Motor neuron (in vitro differentiated cells): ENCODE measurements at regions not wholly inside any gene's neighbourhood (a gene's known extent, or its start where the extent isn't known, plus 50 kb on each side); places are given as distances from the start of the nearest gene placed in this dataset.

Experiments used
- ATAC-seq, 8 experiments: fragments of 200-7000 bp; cut with Tn5 transposase; replicated peaks in 6 of 8; 2 replicates each; pipeline ENCODE4 v1.8.0; 2021; ENCODE audit warnings: mild to moderate bottlenecking in 8 of 8, moderate library complexity in 8 of 8
- H3K27ac ChIP-seq, 2 donors: fragments of 250-450 bp; sonication (Bioruptor Pico); 2 replicates each; pipeline ENCODE4 v1.9.0; 2021; ENCODE audit warnings: antibody characterized with exemption in 2 of 2, mild to moderate bottlenecking in 2 of 2, moderate library complexity in 1 of 2
- H3K4me1 ChIP-seq, 2 donors: fragments of 250-450 bp; sonication (Bioruptor Pico); replicated peaks in 1 of 2; 2 replicates each; pipeline ENCODE4 v1.6.1; 2021; ENCODE audit warnings: antibody characterized with exemption in 2 of 2, mild to moderate bottlenecking in 2 of 2, moderate library complexity in 1 of 2
- H3K4me3 ChIP-seq, 5 donors: fragments of 250-450 bp; sonication (Bioruptor Pico); 2 replicates each; pipeline ENCODE4 v1.9.0; 2021; ENCODE audit warnings: antibody characterized with exemption in 5 of 5, mild to moderate bottlenecking in 5 of 5, moderate library complexity in 4 of 5
- WGBS, 10 experiments: fragments of 450-650 bp; shearing (Covaris generic); methylation state at CpG; one replicate each; pipeline ENCODE4 v1.0.0; 2022; 5-methylcytosine and 5-hydroxymethylcytosine counted together
- in situ Hi-C, 9 experiments: fragments of 400-800 bp; cut with MboI; loops; one replicate each; pipeline ENCODE4 v1.15.0; 2021; ENCODE audit warnings: low sequenced_read_pairs in 9 of 9, low pct_unique_long_range_greater_than_20kb in 2 of 9; ENCODE audit not compliant: unreplicated experiment in 9 of 9

DNA sequence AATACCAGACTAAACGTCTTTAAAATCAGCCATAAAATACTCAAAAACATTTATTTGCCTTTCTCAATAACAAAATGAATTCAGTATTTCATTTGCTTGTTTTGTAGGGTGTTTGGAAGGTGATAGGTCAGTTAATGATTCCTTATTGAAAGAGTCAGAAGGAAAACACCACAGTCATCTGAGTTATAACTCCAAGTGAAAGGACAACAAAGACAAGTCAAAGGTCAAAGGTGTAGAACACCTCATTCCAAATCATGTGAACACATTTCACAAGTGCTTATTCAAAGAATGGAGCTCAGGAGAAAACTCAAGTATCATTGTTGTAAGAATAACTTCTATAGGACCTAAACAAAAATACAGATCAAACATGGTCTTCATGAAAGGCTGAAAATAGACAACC lies 318.6 kb upstream of the PHF14 start:
- in situ Hi-C loops = no loop called here
- Histone ChIP-seq H3K4me1 (no peaks in the 10 kb centered on the region), H3K4me3 (no peak overlapping the region), H3K27ac (no peak overlapping the region)
- no peak for ATAC-seq
- WGBS, 10 experiments = 0 to 100% (median 67%) methylated on average over 1 of the region's 1 CpG; no CpG with 5 or more reads in 3 of the 10 experiments

DNA sequence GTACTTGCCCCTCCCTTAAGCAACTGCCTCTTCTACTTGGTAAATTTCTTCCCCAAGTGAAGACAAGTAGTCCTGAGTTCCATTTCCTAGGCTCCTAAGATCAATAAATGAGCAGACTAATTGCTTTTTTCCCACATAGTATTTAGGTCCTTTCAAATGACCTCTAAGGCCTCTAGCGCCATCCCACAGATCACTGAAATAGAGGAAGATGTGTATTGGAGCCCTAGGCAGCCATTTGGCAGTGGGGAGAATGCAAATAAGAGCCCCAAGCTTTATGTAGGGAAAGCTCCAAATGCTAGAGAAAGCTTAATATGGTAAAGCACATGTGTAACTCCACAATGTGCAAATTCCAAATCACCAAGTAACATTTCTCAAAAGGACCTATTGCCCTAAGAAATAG lies 316.5 kb upstream of the PHF14 start:
- in situ Hi-C loops = no loop called here
- ATAC-seq = no peak
- H3K27ac ChIP-seq = no peak overlapping the region
- 0 to 88% (median 83%) methylated on average over 1 of the region's 1 CpG; no CpG with 5 or more reads in 5 of the 10 experiments for WGBS, 10 experiments
- H3K4me1 ChIP-seq = no peaks in the 10 kb centered on the region
- H3K4me3 ChIP-seq = no peak overlapping the region

DNA sequence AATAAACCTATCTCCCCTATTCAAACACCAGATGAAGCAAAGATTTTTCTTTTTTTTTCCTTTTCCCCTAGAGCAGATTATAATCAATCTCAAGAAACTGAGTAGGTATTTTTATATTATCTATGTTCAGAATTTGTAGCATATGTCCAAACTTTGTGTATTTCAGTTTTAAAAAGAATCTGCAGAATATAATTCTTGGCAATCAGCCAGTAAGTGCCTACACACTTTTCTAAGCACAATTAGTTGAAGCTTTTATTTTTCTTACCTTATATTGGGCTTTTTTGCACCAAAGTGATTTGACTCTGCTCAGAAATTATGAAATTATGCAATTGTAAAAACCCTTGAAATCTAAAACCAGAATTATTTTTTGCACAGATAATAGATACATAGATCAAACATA lies 315.8 kb upstream of the PHF14 start:
- Histone ChIP-seq H3K4me3 (no peak overlapping the region), H3K4me1 (no peaks in the 10 kb centered on the region), H3K27ac (no peak overlapping the region)
- in situ Hi-C loops = no loop called here
- no peak for ATAC-seq

GRCh38 chr7:10662491-10662890 lies 311.2 kb upstream of the PHF14 start:
- 0 to 86% (median 6%) methylated on average over 1 of the region's 1 CpG; no CpG with 5 or more reads in 6 of the 10 experiments for WGBS, 10 experiments
- no peak overlapping the region for H3K27ac ChIP-seq
- no peaks in the 10 kb centered on the region for H3K4me1 ChIP-seq
- in situ Hi-C loops = no loop called here
- H3K4me3 ChIP-seq = no peak overlapping the region
- ATAC-seq = no peak

DNA sequence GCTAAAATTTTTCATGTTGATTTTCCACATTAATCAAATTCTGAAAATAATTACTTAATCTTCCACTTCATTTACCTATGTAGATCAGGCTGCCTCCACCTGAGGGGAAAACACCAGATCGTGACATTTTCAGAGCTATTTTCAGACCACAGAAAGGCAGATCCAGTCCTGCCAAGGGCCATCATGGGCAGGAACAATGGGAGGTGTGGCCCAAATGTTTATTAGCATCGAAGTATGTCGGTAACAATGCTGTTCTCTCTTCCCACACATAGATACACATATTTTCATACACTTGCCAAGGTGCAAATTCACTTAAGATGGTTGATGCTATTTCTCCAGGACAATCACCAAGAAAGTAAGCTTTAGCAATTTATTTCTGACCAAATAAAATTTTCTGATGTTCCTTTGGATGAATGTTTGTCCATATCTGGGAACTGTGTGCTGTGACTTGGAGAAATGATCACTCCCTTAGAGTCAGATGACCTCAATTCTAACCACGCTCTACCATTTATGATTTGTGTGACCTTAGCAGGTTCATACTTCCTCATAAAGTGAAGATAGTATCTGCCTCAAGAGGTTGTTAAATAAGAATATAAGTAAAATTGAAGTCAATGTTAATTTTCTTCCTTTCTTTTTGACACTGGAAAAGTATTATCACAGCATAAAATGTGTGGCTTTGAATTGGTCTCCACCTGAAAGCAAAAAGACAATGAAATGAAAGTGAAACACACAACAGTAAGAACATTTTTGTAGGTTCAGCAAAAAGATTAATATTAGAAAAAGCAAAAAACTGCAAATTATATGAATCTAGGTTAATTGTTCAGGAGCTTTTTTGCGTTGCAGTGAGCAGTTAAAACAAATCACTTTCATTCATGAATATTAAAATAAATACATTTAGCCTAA lies 310.4 kb upstream of the PHF14 start:
- Histone ChIP-seq H3K4me1 (no peaks in the 10 kb centered on the region), H3K27ac (no peak overlapping the region), H3K4me3 (no peak overlapping the region)
- in situ Hi-C loops = no loop called here
- 5 to 91% (median 79%) methylated on average over 1 to 5 of the region's 5 CpGs for WGBS, 10 experiments
- ATAC-seq = peak in 1 of 8 experiments; percentile 19

DNA sequence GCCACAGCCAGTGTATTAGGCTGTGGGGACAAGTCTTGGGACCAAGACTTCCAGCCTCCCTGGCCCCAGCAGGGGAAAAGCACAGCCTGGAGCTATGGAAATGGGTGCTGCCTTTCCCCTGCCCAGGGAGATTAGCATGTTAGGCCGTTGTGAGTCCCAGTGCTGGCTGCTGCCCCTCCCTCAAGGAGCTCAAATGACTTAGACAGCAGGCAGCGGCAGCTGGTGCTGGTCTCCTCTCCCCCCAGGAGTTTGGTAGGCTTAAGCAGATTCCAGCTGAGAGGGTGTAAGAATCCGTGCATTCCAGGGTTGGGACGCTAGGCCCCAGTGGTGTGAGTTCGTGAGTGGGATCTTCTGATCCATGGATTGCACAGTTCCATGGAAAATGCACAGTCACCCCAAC lies 301.5 kb upstream of the PHF14 start:
- H3K4me3 ChIP-seq = no peak overlapping the region
- ATAC-seq = no peak
- in situ Hi-C loops = no loop called here
- no peak overlapping the region for H3K27ac ChIP-seq
- H3K4me1 ChIP-seq = no peaks in the 10 kb centered on the region
- 0 to 100% (median 67%) methylated on average over 1 to 3 of the region's 5 CpGs; no CpG with 5 or more reads in 5 of the 10 experiments for WGBS, 10 experiments

GRCh38 chr7:10677211-10677610 lies 296.5 kb upstream of the PHF14 start:
- in situ Hi-C loops = no loop called here
- no peaks in the 10 kb centered on the region for H3K4me1 ChIP-seq
- no peak overlapping the region for H3K27ac ChIP-seq
- no peak overlapping the region for H3K4me3 ChIP-seq
- ATAC-seq = no peak
- 0 to 100% (median 43%) methylated on average over 1 to 2 of the region's 2 CpGs; no CpG with 5 or more reads in 5 of the 10 experiments for WGBS, 10 experiments

DNA sequence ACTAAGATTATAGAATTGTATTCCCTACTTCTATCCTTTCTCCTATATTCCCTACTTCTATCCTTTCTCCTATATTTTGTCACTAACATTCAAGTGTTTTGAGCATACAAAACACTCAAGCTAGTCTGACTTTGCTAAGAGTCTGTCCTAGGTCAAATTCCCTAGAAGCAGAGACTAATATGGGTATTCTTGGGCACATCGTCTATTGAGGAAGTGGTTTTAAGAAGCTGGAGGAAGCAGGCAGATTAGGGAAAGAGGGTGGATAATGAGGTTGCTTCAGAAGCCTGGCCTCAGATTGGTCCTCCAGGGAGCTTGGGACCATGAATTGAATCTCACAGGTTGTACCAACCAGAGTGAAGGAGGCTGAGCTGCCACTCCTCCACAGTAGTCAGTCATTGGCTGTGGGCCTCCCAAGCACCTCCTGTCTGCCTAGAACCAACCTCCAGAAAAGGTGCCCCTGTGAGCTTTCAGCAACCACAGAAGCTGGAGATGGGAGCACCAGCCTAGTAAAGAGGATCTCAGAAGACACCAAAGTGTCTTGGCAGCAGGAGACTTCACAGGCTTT lies 295.9 kb upstream of the PHF14 start:
- Histone ChIP-seq H3K4me3 (no peak overlapping the region), H3K4me1 (no peaks in the 10 kb centered on the region), H3K27ac (no peak overlapping the region)
- no peak for ATAC-seq
- in situ Hi-C loops = no loop called here
- 0 to 100% (median 83%) methylated on average over 1 of the region's 1 CpG; no CpG with 5 or more reads in 5 of the 10 experiments for WGBS, 10 experiments

GRCh38 chr7:10684606-10685005 lies 289.1 kb upstream of the PHF14 start:
- H3K4me3 ChIP-seq = no peak overlapping the region
- no peaks in the 10 kb centered on the region for H3K4me1 ChIP-seq
- 0 to 90% (median 20%) methylated on average over 1 to 3 of the region's 5 CpGs; no CpG with 5 or more reads in 5 of the 10 experiments for WGBS, 10 experiments
- in situ Hi-C loops = no loop called here
- ATAC-seq = no peak
- no peak overlapping the region for H3K27ac ChIP-seq

- no peak for ATAC-seq
- no peaks in the 10 kb centered on the region for H3K4me1 ChIP-seq
- no peak overlapping the region for H3K4me3 ChIP-seq
- H3K27ac ChIP-seq = no peak overlapping the region
- in situ Hi-C loops = no loop called here
These were observed 288.6 kb upstream of the PHF14 start for GRCh38 chr7:10685040-10685439.

DNA sequence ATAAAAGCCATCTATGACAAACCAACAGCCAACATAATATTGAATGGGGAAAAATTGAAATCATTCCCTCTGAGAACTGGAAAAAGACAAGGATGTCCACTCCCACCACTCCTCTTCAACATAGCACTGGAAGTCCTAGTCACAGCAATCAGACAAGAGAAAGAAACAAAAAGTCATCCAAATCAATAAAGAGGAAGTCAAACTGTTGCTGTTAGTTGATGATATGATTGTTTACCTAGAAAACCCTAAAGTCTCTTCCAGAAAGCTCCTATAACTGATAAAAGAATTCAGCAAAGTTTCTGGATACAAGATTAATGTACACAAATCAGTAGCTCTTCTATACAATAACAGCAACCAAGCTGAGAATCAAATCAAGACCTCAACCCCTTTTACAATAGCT lies 285.1 kb upstream of the PHF14 start:
- ATAC-seq = no peak
- Histone ChIP-seq H3K27ac (no peak overlapping the region), H3K4me3 (no peak overlapping the region), H3K4me1 (no peaks in the 10 kb centered on the region)
- in situ Hi-C loops = no loop called here

GRCh38 chr7:10696064-10696463 lies 277.6 kb upstream of the PHF14 start:
- H3K27ac ChIP-seq = no peak overlapping the region
- ATAC-seq = no peak
- in situ Hi-C loops = no loop called here
- WGBS, 10 experiments = 0 to 93% (median 57%) methylated on average over 1 to 5 of the region's 5 CpGs; no CpG with 5 or more reads in 4 of the 10 experiments
- H3K4me3 ChIP-seq = no peak overlapping the region
- H3K4me1 ChIP-seq = no peaks in the 10 kb centered on the region

DNA sequence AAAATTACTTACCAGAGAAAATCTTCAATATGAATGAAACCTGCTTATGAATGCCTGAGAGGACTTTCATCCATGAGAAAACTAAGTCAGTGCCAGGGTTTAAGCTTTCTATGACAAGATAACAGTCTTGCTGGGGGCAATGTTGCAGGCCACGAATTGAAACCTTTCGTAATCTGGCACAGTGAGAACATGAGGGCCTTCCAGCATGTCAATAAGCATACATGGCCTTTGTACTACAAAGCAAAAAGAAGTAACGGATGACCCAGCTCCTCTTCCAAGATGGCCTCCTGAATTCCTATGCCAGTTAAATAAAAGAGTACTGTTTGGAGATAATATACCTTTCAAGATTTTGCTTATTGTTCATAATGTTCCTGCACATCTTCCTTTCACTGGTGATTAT lies 270.6 kb upstream of the PHF14 start:
- H3K4me1 ChIP-seq = peaks cover 2 to 8% of the 10 kb centered on the region in 2 donors
- WGBS, 10 experiments = 0 to 100% (median 68%) methylated on average over 1 to 3 of the region's 3 CpGs
- ATAC-seq = no peak
- in situ Hi-C loops = no loop called here
- H3K27ac ChIP-seq = no peak overlapping the region
- no peak overlapping the region for H3K4me3 ChIP-seq

DNA sequence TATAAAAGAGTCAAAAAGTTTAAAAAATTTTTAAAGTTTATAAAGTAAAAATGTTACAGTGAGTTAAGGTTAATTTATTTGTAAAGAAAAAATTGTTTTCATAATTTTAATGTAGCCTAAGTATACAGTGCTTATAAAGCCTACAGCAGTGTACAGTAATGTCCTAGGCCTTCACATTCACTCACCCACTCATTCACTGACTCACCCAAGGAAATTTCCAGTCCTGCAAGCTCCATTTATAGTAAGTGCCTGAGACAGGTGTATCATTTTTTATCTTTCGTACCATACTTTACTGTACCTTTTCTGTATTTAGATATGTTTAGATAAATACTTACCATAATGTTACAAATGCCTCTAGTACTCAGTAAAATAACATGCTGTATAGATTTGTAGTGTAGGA lies 269.7 kb upstream of the PHF14 start:
- in situ Hi-C loops = no loop called here
- Histone ChIP-seq H3K27ac (no peak overlapping the region), H3K4me1 (peaks cover 2 to 10% of the 10 kb centered on the region in 2 donors), H3K4me3 (no peak overlapping the region)
- WGBS, 10 experiments = 0 to 100% (median 92%) methylated on average over 1 of the region's 1 CpG; no CpG with 5 or more reads in 4 of the 10 experiments
- no peak for ATAC-seq
